NCI-H748 treated with DMSO at 0.1 percent for 48 hours (cell line): ENCODE measurements at regions not wholly inside any gene's neighbourhood (a gene's known extent, or its start where the extent isn't known, plus 50 kb on each side); places are given as distances from the start of the nearest gene placed in this dataset.

Source experiments
- DNase-seq: peaks from one replicate; lab custom pipeline; 2025; lab: John Stamatoyannopoulos, UW

DNA sequence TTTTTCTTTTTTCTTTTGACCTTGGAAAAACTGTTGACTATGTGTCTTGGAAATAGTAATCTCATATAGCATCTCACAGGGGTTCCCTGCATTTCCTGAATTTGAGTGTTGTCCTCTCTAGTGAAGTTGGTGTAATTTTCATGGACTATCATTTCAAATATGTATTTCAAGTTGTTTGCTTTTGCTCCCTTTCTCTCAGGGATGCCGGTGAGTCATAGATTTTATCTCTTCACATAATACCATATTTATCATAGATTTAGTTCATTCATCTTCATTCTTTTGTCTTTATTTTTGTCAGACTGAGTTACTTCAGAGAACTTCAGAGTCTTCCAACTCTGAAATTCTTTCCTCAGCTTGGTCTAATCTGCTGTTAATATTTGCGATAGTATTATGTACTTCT is 1320.6 kb downstream of the LRFN5 start:
- DNase-seq, result no peak

DNA sequence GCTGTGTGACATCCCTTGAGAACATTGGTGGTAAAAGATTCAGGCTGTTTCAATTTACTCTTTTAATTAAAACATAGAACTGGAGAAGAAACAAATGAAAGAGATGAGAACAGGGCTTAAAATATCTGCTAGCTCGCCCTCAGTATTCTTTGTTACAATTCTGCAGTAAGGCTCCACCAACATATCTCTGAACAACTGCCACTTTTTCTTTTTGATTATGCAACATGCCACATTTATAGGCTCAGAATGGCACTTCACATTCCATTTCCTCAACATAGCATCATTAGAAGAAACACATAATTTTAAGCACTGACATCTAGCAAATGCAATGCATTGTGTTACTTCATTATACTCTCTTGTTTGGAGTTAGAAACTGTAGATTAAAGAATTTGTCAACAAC is 1315.2 kb downstream of the LRFN5 start:
- no peak for DNase-seq

DNA sequence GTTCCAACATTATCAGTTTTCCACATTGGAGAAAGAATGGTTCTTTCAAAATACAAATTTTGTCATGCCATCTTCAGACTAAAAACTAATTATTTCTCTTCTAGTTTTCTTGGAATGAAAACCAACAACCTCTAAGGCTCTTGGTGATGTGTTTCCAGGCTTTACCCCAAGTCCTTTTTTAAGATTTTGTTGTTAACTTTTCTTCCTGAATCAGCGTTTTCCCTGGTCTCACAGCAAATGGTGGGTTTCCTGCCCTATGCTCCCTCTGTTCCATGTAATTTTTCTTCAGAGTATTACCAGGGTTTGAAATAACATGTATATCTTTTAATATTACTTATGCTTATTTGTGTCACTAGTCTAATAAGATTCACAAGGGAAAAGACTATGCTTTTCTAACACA is 1311.9 kb downstream of the LRFN5 start:
- no peak for DNase-seq

DNA sequence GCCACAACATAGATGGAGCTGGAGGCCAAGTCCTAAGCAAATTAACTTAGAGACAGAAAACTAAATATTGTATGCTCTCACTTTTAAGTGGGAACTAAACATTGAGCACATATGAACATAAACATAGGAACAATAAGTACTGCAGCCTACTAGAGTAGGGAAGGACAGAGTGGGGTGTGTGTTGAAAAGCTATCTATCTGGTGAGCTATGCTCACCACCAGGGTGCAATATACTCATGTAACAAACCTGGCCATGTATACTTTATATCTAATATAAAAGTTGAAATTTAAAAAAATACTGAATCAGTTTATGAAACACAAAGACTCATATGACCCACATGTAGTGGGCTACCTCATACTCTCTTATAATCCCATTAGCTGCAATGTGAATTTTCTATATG is 1305.0 kb downstream of the LRFN5 start:
- DNase-seq, result no peak

DNA sequence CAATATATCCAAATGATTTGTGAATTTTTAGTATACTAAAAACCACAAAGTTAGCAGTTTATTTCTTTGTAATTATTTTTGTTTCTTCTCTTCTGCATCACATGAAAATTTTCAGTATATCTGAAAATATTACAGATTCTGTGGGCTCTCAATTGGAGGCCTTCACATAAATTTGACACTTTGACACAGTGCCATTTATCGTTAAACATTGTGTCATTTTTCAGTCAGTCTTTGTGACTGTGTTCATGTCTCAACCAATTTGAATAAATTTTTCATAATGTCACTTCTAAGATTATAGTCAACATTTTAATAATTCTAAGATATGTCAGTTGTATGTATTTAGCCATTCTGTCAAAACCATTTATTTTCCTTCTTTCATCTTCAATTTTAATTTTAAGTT is 1303.0 kb downstream of the LRFN5 start:
- DNase-seq, result no peak

DNA sequence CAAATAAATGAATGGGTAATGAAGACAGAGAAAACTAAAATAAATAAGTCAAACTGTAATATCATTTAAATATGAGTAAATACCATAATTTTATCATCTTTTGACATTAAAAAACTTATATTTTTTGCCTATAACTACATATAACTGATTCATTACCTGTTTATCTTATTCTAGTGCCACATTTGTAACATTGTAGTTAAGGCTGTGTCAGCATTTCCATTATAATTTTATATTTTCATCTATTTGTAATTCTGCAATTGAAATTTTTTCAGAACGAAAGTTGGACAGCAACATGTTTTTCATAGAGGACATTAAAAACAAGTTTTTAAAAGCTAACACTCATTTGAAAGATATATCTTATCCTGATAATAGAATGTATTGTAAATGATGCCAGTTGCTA is 1286.5 kb downstream of the LRFN5 start:
- DNase-seq, result no peak

DNA sequence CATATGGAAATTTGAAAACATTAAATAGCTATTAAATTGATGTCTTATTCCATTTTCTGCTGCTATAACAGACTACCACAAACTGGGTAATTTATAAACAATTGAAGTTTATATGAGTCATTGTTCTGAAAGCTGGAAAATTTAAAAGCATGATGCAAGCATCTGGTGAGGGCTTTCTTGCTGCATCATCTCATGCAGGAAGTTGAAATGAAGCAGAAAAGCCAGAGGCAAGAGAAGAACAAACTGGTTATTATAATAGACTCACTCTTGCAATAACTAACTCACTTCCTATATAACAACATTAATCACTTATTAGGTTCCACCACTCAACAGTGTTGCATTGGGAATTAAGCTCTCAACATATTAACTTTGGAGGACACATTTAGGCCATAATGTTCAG is 1277.4 kb downstream of the LRFN5 start:
- no peak for DNase-seq

DNA sequence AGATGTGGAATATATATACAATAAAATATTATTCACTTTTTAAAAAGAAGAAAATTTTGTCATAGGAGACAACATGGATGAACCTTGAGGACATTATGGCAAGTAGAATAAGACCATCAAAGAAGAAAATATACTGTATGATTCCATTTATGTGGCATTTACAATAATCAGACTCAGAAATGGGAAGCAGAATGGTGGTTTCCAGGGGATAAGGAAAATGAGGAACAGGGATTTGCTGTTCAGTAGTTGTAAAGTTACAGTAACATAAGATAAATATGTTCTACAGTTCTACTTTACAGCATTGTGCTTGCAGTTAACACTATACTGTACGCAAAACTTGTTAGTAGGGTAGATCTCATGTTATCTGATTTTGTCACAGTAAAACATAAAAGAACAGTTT is 1271.0 kb downstream of the LRFN5 start:
- no peak for DNase-seq

DNA sequence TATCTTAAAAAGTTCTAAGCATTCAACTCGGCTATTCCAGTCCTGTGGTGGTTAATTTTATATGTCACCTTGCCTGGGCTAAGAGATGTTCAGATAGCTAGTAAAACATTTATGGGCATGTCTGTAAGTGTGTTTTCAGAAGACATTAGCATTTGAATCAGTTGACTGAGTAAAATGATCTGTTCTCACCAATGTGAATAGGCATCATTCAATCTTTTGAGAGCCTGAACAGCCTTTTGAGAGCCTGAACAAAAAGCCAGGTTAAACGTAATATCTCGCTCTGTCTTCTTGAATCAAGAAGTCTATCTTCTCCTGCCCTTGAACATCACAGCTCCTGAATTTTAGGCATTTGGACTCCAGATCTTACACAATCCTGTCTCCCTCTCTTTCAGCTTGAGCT is 1266.1 kb downstream of the LRFN5 start:
- DNase-seq, result no peak

DNA sequence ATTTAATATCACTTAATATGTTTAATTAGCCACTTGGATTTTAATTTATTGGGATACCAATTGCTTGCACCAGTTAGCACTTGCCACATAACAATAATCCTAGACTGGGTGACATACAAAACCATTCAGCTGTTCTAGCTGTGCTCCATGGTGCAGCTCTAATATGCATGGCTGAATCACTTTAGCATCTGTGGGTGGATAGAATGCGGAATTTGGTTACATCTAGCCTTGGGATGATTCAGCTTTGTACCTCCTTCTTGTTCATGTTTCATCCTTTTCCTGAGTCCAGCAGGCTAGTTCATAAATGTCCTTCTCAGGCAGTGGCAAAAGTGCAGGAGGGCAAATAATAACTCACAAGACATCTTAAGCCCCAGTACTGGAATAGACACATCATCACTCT is 1263.0 kb downstream of the LRFN5 start:
- no peak for DNase-seq

DNA sequence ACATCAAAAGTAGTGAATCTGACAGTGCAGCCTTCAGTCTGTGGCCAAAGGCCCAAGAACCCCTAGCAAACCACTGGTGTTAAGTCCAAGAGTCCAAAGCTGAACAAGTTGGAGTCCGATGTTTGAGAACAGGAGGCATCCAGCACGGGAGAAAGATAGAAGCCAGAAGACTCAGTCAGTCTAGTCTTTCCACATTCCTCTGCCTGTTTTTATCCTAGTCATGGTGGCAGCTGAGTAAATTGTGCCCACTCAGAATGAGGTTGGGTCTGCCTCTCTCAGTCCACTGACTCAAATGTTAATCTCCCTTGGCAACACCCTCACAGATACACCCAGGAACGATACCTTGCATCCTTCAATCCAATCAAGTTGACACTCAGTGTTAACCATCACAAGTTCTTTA is 1255.4 kb downstream of the LRFN5 start:
- DNase-seq, result no peak

DNA sequence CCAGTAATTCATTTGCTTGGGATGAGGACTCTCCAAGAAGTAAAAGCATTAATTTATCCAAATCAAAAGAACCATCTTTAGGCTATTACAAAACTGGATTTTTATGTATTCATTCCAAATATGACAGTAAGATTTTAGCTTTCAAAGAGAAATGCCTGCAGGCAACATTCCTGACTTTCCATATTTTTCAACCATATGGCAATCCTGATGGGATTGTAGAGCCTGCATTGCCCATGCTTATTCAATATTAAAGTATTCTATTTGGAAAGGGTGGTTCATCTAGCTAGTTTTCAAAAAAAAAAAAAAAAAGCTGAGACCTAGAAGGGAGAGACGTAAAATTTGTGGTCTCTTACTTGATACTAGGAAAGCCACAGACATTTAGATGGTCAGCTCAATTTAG is 1253.7 kb downstream of the LRFN5 start:
- no peak for DNase-seq

DNA sequence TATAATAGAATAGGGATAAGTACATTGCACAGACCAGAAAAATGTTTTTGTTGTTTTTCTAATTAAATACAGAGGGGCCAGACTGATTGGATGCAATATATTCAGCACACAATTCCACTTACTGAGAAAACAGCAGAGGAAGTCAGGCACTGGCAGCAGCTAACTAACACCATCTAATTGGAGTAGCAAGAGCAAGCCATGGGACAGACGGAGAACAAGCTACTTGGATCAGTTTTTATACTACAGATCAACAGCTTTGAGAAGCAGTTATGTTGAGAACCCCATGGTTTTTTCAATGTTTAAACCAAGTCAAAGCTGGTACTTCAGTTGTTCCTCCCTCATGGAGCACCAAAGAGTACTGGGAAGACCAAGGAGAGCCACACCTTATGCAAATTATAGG is 1249.4 kb downstream of the LRFN5 start:
- no peak for DNase-seq

DNA sequence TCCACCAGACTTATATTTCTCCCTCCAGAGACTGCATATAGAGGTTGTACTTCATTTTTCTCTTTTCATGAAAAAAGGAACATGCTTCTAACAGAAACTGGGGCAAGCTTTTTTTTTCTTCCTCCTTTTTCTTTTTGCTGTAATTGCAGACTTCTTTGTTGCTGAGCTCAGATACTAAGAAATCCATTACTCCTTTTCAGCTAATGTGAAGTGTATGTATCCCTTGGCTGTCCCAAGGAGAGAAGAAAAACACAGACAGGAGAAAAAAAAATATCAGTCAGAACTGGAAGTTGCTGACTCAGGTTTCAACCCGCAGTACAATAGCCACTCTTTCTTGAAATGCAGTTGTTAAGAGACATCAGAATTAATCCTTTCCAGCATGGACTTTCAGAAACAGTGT is 1248.4 kb downstream of the LRFN5 start:
- DNase-seq, result no peak

DNA sequence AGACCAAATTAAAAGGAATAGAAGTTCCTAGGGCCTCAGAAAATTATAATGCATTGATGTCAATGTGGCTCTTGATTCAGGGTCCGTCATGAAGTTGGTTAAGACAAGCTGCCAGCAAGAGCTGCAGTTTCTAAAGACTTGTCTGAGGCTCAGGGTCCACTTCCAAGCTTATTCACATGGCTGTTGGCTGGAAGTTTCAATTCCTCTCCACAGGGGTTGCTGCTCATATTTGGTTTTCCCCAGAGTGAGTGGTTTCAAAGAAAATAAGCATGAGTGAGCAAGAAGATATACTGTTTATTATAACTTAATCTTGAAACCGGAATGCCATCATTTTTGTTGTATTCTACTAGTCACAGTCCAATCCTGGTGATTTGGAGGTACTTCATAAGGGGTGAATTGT is 1247.4 kb downstream of the LRFN5 start:
- DNase-seq, result no peak

DNA sequence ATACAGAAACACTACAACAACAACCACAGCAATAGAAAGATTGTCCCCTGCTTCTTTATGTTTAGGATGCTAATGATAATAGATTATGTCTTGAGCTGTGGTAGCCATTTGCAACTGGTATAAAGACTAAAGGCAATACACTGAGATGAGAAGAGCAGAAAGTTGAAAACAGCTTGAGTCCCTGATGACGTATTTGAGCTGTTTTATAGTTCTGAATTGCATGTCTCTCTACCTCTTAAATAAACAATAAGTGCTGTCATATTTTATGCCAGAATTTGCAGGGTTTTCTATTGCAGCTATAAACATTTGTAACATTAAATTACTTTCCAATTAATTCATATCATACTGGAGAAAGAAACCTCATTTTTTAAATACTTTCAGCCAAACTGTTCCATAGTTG is 1242.0 kb downstream of the LRFN5 start:
- no peak for DNase-seq

DNA sequence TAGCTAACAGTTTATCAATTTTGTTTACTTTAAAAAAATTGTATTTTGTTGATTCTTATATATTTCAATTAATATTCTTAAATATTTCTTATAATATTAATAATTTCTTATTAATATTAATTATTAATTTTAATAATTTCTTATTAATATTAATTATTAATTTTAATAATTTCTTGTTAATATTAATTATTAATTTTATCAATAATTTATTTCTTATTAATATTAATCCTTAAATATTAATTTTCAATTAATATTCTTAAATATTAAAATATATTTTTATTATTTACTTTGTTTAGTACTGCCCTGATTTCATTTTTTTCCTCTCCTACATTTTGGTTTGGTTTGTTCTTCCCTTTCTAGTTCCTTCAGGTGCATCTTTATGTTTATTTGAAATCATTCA is 1208.1 kb downstream of the LRFN5 start:
- DNase-seq, result no peak

DNA sequence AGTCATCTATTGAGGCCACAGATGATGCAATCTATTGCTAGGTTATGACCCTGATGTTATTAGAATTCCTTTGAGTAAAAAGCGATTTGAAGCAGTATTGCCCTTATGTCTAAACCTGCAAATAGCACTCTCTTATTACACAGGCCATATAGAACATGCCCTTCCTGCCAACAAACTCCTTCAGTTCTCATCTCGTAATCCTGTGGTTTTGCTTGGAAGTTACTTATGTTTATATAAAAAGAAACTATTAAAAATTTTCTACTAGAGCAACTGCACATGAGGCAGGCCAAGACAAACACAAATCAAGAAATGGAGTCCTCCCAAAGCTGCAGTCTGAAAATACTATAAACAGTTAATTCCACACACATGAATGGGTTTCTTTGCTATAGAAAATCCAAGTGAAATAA is 1200.2 kb downstream of the LRFN5 start:
- no peak for DNase-seq

DNA sequence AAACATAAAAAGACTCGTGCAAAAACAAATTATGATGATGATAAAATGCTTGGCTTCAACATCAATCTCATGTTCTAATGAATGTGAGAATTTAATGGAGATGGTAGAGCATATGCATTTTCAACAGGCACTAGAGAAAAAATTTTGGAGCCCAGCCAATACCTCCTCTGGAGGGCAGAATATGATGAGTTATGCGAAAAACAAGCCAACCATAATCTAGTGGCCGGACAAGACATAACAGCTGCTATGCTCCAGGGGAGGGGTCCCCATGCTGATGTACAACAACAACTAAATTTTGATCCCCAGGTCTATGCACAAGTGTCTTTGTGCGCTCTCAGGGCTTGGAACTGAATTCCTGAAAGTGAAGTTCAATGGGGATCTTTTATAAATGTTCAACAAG is 1197.5 kb downstream of the LRFN5 start:
- no peak for DNase-seq

DNA sequence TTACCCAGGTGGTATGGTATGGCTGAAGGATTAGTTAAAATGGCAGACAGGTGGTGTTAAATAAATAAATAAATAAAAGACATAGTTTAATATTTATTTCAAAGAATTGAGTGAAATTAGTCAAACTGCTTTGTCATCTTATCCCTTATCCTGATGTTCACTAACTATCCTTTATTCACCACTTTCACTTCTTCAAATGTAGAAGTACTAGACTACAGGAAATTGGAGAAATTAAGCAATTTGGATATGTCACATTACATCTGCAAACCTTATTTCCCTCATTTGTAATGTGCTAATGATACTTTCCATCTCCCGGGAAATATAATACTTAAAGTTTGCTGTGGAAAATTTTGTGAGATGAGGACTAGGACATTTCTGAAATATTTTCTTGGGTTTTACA is 1195.7 kb downstream of the LRFN5 start:
- no peak for DNase-seq

DNA sequence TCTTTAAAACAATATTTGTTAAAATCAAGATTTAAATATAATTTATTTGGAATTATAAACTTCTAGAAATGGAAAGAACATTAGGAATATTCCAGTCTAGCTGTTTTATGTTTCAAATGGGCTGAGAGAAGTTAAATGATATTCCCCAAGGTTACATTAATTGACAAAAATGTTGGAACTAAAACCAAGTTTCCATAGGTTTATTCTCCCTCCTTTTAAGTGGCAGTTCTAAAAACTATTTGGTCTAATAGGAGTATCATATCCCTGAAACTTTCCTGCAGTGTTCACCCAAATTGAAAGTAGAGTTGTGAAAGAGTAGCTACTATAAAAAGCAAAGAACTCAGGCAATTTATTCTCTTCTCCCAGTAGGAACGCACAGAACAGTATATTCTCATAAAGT is 1185.5 kb downstream of the LRFN5 start:
- no peak for DNase-seq

DNA sequence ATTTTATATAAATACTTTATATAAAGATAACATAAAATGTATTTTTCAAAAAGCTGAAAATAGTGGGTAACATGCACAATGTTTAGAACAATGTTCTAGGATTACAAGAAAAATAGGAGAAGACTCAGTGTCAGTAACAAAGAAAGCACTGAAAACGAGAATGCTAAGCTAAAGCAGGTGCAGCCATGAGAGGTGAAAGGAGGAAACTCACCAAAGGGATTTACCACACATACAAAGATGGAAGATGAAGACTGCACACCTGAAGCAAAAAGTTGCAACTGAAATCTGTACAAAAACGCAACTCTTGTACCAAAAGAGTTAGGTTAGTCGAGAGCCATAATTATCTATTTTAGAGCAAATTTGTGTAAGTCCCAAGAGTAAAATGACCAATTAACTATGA is 1176.1 kb downstream of the LRFN5 start:
- no peak for DNase-seq

DNA sequence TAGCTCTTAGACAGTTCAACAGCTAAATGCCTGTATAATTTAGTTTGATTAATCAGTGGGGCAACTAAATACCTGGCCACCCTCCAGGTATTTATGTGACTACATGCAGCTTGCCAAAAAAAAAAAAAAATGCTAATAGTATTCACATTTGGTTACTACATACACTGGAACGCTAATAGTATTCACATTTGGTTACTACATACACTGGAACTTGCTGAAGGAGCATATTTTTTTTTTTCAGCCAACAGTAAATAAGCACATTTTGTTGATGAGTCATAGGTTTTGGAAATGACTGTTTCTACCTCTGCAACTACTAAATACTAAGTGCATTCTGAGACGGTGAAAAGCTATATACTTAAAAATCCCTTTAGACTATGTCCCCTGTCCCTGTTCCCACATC is 1172.3 kb downstream of the LRFN5 start:
- no peak for DNase-seq

DNA sequence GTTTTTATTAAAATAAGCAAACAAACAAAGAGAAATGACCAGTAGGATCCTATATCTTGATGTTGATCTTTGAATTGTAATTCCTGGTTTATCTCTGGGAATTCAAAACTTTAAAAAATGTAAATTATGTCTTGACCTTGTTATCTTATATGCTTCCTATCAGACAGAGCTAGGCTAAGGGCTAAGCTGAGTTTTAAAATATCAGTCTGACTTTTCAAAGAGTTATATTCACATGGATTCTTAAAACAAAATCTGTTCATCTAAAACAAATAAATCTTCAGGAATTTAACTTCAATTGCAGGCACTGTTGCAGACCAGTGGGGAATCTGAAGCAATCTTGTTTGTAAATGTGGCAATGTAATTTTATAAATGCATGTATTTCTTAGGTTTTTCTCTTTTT is 1144.1 kb downstream of the LRFN5 start:
- DNase-seq, result no peak

DNA sequence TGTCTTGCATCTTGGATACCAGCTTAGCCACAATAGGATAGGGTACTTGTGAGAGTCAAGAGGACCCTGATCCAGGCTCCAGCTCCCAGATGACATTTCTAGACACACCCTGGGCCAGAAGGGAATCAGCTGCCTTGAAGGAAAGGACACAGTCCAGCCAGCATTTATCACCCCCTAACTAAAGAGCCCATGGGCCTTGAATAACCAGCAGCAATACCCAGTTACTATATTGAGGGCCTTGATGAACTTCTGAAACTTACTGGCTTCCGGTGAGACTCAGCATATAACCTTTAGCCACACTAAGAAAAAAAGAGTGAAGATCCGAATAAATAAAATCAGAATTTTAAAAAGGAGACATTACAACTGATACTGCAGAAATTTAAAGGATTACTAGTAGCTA is 1135.4 kb downstream of the LRFN5 start:
- no peak for DNase-seq
